GM21447 (cell line): ENCODE measurements at regions not wholly inside any gene's neighbourhood (a gene's known extent, or its start where the extent isn't known, plus 50 kb on each side); places are given as distances from the start of the nearest gene placed in this dataset.
"Not testable (repeated sequence)": the region's sequence is repeated elsewhere in the genome, so short reads cannot be mapped to it uniquely, and the experiment has no call there.

Experiments used
- ATAC-seq: cut with Tn5 transposase; IDR thresholded peaks from one replicate; pipeline ENCODE4 v1.9.1; 2021; ENCODE audit not compliant: unreplicated experiment

GRCh38 chr17:70687421-70687820 lies 518.1 kb downstream of the KCNJ2 start:
- no peak for ATAC-seq

GRCh38 chr17:70691150-70691549 lies 521.8 kb downstream of the KCNJ2 start:
- ATAC-seq = no peak

GRCh38 chr17:70699408-70699807 lies 530.1 kb downstream of the KCNJ2 start:
- no peak for ATAC-seq

GRCh38 chr17:70702683-70703255 lies 533.4 kb downstream of the KCNJ2 start:
- no peak for ATAC-seq

GRCh38 chr17:70709596-70709995 lies 540.3 kb downstream of the KCNJ2 start:
- ATAC-seq = no peak

- no peak for ATAC-seq
Measured at GRCh38 chr17:70713694-70714093, 544.4 kb downstream of the KCNJ2 start.

GRCh38 chr17:70716551-70716950 lies 547.2 kb downstream of the KCNJ2 start:
- ATAC-seq = no peak

- no peak for ATAC-seq
Measured at GRCh38 chr17:70717042-70717441, 547.7 kb downstream of the KCNJ2 start.

- no peak for ATAC-seq
Measured at GRCh38 chr17:70736375-70736957, 567.1 kb downstream of the KCNJ2 start.

- no peak for ATAC-seq
Measured at GRCh38 chr17:70739065-70739464, 569.7 kb downstream of the KCNJ2 start.

- ATAC-seq = not testable (repeated sequence)
Measured at GRCh38 chr17:70746574-70746973, 577.2 kb downstream of the KCNJ2 start.

- ATAC-seq = no peak
Measured at GRCh38 chr17:70750983-70751382, 581.7 kb downstream of the KCNJ2 start.

GRCh38 chr17:70752461-70752860 lies 583.1 kb downstream of the KCNJ2 start:
- not testable (repeated sequence) for ATAC-seq

- ATAC-seq = no peak
Measured at GRCh38 chr17:70752966-70753467, 583.7 kb downstream of the KCNJ2 start.

GRCh38 chr17:70763018-70763417 lies 593.7 kb downstream of the KCNJ2 start:
- ATAC-seq = no peak

GRCh38 chr17:70767102-70767701 lies 597.9 kb downstream of the KCNJ2 start:
- ATAC-seq = no peak

- no peak for ATAC-seq
Measured at GRCh38 chr17:70769956-70770355, 600.6 kb downstream of the KCNJ2 start.

- no peak for ATAC-seq
Measured at GRCh38 chr17:70771804-70772386, 602.6 kb downstream of the KCNJ2 start.

GRCh38 chr17:70772761-70773160 lies 603.4 kb downstream of the KCNJ2 start:
- no peak for ATAC-seq

GRCh38 chr17:70773258-70773657 lies 603.9 kb downstream of the KCNJ2 start:
- no peak for ATAC-seq

GRCh38 chr17:70774339-70775117 lies 605.2 kb downstream of the KCNJ2 start:
- no peak for ATAC-seq
